Stimulated activated CD8-positive, alpha-beta memory T cell treated with anti-CD3 and anti-CD28 coated beads, Interleukin-4, amount 100 ng/mL, for 4 hours (primary cell): ENCODE measurements at regions not wholly inside any gene's neighbourhood (a gene's known extent, or its start where the extent isn't known, plus 50 kb on each side); places are given as distances from the start of the nearest gene placed in this dataset.
"Not testable (repeated sequence)": the region's sequence is repeated elsewhere in the genome, so short reads cannot be mapped to it uniquely, and the experiment has no call there.

Experiments used
- DNase-seq, 2 donors: peaks; one replicate each; pipeline ENCODE4 v3.0.0-alpha.2; 2020; ENCODE audit warnings: low read depth in 2 of 2, low spot score in 1 of 2

DNA sequence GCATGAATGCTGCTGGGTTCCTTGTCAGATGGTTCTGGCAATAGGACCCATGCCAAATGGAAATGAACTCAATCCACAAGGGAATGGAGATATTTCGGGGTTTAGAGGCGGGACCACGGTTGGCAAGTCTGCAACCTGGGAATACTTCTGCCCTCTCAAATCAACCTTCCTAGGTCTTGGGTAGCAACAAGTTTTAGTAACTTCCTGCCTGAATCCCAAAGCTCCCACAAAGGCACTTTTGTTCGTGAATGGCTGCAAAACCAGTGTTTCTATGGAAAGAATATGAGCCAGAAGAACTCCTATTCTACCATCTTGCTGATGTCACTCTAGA is 790.1 kb upstream of the SLC8A1 start:
- DNase-seq, result no peak

DNA sequence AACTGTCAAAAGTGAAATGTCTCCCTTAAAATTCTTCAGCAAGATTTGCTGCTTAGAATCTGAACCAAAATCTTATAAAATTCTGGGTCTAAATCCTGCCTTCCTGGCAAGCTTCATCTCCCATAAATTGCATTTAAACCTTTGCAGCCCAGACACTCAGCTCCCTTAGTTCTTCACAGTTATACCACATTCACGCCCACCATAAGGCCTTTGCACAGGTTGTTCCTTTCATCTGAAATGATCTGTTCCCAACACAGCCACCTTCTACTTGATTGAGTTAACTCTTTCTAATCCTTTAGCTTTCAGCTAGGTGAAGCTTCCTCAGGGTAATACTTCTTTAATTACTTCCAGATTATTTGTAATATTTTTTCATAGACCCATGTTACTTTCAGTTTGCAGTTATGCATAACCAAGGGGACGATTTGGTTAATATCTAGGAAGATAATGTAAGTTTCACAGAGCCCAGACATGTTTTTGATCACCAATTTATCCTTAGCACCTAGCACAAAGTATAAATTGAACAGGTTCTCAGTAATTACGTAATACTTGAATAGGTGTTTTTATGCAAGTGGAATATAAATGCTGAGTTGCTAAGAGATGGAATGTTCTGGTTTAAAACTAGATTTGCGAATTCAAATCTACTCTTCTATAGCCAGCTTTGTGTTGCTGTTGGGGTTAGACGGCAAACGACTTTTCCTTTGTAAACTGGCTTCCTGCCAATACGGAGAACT is 779.7 kb upstream of the PKDCC start:
- DNase-seq, result no peak

- no peak for DNase-seq
Measured at GRCh38 chr2:41283079-41283775, 764.6 kb upstream of the PKDCC start.

DNA sequence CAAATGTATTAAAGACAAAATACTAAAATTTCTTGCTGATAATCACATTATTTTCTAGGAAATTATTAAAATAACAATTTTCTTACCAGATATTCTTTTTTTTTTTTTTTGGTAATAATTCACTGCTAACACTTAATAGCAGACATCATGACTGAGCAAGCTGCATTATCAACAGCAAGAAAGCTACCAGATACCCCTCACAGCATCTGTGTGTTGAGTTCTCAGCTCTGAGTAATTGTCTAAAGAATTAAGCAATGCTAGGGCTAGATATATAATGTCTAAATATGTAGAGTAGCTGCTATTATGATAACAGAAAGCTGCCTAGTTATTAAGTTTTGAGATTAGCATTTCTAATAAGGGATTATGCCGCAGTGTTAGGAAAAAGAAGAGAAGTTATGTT is 754.3 kb upstream of the PKDCC start:
- DNase-seq, result no peak

DNA sequence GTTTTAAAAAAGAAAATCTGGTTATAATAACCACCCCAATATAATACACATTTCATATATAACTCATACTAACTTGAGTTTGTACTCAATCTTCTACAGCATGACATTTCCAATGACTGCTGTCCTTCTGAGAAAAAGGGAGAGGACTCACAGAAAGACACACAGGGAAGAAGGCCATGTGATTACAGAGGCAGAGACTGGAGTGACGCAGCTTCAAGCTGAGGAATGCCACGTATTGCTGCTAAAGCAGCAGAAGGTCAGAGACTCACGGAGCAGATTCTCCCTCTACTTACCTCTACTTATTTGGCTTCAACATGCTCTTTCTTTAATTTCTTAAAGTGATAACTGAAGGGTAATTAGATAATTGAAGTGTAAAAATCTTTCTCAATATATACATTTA is 753.5 kb upstream of the PKDCC start:
- no peak for DNase-seq

- no peak for DNase-seq
Measured at GRCh38 chr2:41313082-41313481, 734.7 kb upstream of the PKDCC start.

GRCh38 chr2:41314511-41315070 is 733.2 kb upstream of the PKDCC start:
- DNase-seq, result no peak

DNA sequence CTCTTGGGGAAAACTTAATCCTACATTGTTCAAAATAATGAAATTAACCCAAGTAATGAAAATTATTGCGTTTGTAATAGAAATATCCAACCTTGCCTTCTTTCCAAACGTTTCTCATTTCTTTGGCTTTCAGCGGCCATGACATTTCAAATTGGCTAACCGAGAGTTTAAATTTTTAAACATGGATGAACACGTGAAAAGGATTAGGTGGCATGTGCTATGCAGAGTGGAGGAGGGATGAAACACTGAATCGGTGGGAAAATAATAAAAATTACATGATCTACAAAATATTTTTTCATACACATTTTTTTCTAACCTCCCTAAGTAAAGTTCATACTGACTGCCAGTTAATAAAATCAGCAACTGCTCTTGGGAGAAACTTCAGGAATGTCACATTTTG is 728.4 kb upstream of the PKDCC start:
- DNase-seq, result no peak

DNA sequence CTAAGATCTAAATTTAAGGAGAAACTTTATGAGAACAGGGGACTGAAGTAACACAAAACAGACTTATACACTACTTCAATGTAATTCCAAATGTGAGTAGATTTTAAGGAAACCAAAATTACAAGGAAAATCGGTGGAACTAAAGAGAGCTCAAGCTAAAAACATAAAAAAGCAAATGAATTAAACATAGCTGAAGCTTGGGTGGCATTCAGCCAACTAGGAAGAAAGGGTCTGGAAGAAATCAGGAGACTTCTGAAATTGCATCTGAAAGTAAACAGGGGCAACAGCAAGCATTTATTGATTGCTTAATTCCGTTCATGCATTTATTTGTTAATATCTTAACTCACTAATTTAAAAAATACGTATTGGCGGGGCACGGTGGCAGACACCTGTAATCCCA is 727.3 kb upstream of the PKDCC start:
- no peak for DNase-seq

- DNase-seq, result no peak
Measured at GRCh38 chr2:41321351-41321750, 726.5 kb upstream of the PKDCC start.

GRCh38 chr2:41326851-41327250 is 721.0 kb upstream of the PKDCC start:
- DNase-seq, result no peak

DNA sequence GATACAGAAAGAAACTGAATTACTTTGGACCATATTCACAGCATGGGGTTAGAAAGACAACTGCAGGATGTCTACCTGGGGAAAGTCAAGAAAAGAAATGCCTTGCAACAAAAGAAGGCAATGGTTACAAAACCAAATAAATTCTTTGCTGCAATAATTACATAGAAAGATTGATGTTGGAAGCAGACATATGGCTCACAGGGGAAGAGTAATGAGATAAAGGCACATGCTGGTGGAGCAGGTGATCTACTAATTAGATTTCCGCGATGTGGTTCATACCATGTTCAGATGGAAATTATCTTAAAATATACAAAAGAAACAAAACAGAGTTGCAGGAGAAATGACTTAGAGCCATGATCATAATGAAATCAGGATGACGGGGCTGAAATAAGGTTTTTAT is 718.8 kb upstream of the PKDCC start:
- no peak for DNase-seq

DNA sequence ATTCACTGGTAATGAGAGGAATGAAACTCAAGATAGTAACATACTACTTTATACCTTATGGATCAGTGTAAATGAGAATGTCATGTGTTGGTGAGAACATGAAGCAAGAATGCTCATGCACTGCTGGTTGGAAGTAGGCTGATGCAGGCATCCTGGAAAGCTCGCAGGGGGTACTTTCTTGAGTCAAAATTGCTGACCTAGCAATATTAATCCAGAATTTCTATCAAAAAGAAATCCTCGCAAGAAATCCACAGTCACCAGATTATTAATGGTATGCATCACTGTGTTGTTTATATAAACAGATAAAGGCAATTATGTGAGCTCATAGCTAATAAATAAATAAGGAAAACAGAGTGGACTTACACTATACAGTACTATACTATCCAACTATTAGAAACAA is 713.7 kb upstream of the PKDCC start:
- DNase-seq, result no peak

- DNase-seq, result not testable (repeated sequence)
Measured at GRCh38 chr2:41335573-41335972, 712.2 kb upstream of the PKDCC start.

GRCh38 chr2:41337956-41338355 is 709.9 kb upstream of the PKDCC start:
- no peak for DNase-seq

DNA sequence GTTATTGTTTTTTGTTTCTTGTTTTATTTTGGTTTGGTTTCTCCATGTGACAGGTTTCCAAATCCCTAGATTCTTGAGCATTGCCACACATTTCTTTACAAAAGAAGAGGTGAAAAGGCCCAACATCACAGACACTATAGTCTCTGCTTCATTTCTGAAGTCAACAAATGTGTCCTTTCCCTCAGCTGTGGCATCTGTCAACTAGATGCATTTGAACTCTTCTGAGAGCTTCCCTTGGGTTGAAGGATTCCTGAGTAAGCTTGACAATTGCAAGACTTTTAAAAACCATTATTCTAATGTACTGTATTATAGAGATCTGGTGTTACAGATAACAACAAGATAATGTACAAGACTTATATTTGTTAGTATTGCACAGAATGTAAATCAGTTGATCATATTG is 703.3 kb upstream of the PKDCC start:
- no peak for DNase-seq

- DNase-seq, result no peak
Measured at GRCh38 chr2:41353060-41353459, 694.8 kb upstream of the PKDCC start.

DNA sequence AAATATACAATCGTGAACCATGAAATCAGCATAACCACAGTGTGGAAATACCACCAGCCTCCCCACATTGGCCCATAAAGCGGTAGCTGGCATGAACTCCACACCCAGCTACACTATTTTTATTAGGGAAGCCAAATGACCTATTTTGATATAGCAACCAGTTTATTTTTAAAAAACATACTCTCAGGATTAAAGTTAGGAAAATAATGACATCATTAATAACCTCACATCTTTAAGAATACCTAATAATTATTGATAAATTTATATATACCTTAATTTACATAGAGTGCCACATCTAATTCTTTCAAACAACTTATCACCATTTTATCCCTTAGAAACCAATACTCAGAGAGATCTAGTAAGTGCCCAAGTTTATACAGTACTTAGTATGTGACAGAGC is 692.0 kb upstream of the PKDCC start:
- DNase-seq, result no peak

DNA sequence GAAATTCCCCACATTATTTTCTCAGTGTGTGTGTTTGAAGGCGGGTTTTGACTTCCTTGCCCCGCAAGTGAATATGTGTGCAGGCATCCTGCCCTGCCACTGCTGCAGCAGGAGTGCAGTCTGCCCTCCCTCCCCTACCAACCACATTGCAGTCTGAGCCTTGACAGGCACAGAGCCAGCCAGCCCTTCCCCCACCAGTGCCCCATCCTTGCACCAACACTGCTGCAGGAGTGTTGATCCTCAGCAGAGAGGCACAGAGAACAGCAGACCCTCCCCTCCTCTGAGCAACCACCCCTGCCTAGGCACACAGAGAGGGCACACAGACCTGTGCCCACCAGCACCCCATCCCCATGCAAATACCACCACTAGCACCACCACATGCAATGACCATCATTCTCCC is 683.0 kb upstream of the PKDCC start:
- DNase-seq, result no peak

DNA sequence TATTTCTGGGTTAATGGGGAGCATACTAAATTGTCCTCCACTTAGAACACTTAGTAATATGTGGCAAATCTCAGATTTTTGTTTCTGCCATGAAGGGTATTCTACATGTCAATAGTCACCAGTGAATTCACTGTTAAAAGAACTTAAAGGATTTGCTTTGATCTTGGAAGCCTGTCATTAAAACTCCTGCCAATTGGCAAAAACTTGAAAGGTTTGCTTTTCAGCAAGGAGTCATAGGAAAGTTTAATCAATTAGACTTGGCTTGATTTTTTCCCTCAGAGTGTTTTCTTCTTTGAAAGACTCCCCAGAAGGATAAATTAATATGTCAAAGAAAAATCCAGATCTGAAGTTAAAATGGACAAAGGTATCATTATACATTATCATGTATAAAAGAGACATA is 671.9 kb upstream of the PKDCC start:
- no peak for DNase-seq

GRCh38 chr2:41377837-41378236 is 670.0 kb upstream of the PKDCC start:
- no peak for DNase-seq

- DNase-seq, result no peak
Measured at GRCh38 chr2:41378420-41378819, 669.4 kb upstream of the PKDCC start.
